NCI-H146 (cell line): ENCODE measurements at regions not wholly inside any gene's neighbourhood (a gene's known extent, or its start where the extent isn't known, plus 50 kb on each side); places are given as distances from the start of the nearest gene placed in this dataset.
A peak's percentile ranks its signal among the peaks of the same experiment; 100 is the strongest.
"Not testable (repeated sequence)": the region's sequence is repeated elsewhere in the genome, so short reads cannot be mapped to it uniquely, and the experiment has no call there.

Source experiments
- DNase-seq: peaks from one replicate; lab custom pipeline; 2025; lab: John Stamatoyannopoulos, UW

DNA sequence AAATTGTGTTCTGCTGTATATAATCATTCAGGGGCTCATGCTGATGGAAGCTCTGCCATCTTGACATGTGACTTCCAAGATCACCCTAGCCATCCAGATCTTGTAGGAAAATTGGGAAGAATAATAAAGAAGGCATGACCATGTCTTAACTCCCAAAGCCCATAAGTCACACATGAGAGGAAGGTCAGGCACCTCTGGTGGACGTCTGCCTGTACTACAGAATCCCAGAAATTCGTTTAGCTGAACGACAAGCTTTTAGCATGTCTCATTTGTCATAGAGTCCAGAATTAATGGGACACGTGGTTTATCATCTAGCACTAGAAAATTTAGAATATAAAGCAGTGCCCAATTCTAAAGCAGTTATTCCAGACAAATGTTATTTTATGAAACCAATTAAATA is 212.7 kb downstream of the CENPC start:
- no peak for DNase-seq

GRCh38 chr4:67328393-67328792 is 216.9 kb downstream of the CENPC start:
- no peak for DNase-seq

- no peak for DNase-seq
Measured at GRCh38 chr4:67328018-67328278, 217.4 kb downstream of the CENPC start.

- DNase-seq: peak; percentile 44
Measured at GRCh38 chr4:67327245-67328017, 217.9 kb downstream of the CENPC start.

GRCh38 chr4:67325791-67326190 is 219.5 kb downstream of the CENPC start:
- DNase-seq: no peak

- DNase-seq: no peak
Measured at GRCh38 chr4:67320645-67321044, 224.7 kb downstream of the CENPC start.

DNA sequence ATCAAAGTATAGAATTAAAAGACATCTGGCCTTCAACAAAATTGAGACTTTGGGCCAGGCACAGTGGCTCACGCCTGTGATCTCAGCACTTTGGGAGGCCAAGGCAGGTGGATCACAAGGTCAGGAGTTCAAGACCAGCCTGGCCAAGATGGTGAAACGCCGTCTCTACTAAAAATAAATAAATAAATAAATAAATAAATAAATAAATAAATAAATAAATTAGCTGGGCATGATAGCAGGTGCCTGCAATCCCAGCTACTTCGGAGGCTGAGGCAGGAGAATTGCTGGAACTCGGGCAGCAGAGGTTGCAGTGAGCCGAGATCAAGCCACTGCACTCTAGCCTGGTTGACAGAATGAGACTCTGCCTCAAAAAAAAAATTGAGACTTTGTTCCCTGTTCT is 225.7 kb downstream of the CENPC start:
- DNase-seq: not testable (repeated sequence)

- DNase-seq: not testable (repeated sequence)
Measured at GRCh38 chr4:67300497-67301185, 244.7 kb downstream of the CENPC start.

DNA sequence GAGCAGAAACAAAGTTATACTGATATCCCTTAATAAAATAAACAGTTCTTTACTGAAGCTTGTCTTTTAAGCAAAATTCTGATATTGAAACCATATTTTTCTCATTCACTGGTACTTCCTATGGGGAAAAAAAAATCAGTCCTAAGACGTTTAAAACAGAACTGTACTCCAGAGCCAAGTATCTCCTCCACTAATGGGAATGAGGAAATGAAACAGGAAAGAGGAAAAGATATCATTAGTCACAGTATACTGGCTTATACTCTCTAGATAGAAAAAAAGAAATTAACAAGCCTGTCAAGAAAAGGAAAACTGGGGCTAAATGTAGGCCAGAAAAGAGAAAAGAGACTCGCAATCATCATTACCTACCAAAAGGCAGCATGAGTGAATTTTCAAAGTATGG is 252.7 kb downstream of the CENPC start:
- DNase-seq: no peak

GRCh38 chr4:67292045-67292444 is 253.3 kb downstream of the CENPC start:
- DNase-seq: no peak

DNA sequence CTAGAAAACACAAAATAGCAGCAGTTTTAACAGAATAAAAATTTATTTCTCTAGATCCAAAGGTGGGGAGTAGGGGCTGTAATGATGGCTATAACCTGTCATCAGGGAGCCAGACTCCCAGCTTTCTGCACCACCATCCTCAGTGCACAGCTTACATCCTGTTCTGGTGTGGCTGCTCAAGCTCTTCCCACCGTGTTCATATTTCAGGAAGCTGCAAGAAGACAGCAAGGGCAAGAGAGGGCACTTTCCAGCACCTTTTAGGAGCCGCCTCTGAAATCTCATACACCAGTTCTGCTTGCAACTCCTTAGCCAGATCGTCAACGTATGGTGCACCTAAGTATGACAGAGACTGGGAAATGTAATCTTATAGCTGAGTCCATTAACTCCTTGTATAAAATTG is 253.7 kb downstream of the CENPC start:
- DNase-seq: no peak

- DNase-seq: peak; percentile 10
Measured at GRCh38 chr4:67288964-67289363, 256.3 kb downstream of the CENPC start.

- no peak for DNase-seq
Measured at GRCh38 chr4:67286724-67287123, 258.6 kb downstream of the CENPC start.

- DNase-seq: no peak
Measured at GRCh38 chr4:67282749-67283148, 262.6 kb downstream of the CENPC start.

DNA sequence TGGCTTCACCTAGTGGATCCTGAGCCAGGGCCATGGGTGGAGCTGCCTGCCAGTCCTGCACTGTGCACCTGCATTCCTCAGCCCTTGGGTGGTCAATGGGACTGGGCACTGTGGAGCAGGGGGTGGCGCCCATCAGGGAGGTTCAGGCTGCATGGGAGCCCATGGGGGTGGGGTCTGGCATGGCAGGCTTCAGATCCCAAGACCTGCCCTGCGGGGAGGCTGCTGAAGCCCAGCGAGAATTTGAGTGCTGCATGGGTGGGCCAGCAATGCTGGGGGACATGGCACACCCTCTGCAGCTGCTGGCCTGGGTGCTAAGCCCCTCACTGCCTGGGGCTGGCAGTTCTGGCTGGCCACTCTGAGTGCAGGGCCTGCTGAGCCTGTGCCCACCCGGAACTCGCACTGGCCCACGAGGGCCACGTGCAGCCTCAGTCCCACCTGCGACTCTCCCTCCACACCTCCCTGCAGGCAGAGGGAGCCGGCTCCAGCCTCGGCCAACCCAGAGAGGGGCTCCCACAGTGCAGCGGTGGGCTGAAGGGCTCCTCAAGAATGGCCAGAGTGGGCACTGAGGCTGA is 270.0 kb downstream of the CENPC start:
- DNase-seq: no peak

GRCh38 chr4:67274671-67275070 is 270.6 kb downstream of the CENPC start:
- DNase-seq: not testable (repeated sequence)

- no peak for DNase-seq
Measured at GRCh38 chr4:67273666-67274065, 271.6 kb downstream of the CENPC start.

DNA sequence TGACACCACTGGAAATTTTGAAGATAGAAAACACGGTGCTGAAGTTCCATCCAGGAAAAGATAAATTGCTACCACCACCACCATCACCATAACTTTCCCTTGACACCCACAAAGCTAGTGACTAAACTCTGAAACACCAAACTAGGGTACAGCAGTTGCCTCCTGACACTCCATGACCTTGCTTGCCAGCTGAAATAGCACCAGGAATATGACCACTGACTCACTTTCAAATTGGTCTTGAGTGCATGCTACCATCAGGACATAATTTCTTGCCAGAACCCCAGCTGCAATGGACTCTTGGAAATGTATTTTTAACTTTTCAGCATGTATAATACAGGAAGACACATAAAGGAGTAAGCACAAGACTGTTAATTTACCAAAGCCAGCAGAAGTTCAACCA is 283.3 kb downstream of the CENPC start:
- DNase-seq: no peak

GRCh38 chr4:67256388-67257043 is 288.8 kb downstream of the CENPC start:
- DNase-seq: no peak

DNA sequence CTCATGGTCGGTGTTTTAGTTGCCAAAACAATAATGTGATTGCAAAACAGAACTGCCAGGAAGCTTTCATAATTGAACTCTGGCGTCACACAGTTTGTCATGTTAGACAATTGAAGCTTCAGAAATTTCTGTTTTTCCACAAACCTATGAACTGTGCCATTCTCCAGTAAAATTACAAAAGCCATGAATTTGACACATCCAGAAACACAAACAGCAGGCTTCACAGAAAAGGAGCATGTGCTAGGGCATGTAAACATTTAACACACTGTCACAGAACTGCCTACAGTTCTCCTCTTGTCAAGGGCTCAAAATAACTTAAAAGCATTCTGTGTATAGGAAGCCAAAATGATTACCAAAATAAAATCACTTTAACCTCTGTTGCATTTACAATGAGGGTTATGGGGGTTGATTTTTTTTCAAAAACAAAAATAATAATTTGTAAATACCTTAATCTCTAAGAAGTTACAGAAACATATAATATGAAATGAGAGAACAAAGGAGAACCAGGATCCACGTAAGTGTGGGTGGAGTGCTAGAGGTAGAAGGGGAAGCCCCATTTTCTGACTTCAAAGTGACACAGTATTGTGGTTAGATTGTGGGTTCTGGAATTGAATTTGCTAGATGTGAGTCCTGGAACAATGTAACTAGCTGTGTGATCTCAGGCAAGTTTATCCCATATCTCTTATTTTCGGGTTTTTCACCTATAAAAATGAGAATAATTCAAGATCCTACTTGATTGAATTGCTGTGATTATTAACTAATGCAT is 295.0 kb downstream of the CENPC start:
- no peak for DNase-seq

DNA sequence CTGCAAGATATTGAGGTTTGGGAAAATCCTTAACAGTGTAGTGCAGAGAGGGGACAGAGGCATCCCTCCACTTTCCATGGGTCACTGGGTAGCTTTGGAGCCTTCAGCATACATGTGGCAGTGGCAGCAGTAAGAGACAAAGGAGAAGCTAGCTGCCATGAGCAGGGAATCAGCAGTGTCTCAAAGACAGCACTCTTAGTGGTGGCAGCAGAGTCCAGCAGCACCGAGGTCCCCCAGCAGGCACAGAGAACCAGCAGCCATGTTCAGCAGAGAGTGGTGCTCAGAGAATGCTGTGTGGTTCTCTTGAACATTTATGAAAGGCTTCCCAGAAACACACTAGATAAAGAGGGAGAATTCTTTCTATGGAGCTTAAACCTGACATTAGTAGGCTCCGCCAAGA is 308.5 kb downstream of the CENPC start:
- no peak for DNase-seq

DNA sequence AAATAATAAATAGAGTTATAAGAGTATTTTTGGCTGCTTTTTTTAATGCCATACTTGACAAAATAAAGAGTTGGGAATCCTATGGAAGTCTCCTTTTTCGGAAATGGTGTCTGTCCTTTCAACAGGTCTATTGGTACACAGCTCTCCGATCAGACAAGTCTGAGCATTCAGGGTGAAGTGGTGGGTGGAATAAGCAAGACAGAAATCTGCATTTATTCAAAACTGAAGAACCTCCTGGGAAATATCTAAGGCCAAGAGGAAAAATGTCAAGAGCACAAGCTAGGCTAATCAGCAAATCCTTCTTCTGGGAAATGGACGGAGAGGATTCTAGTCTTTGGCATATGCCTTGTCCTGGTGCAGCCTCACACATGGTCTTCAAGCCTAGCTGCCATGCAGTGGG is 309.0 kb downstream of the CENPC start:
- DNase-seq: no peak
